OCI-LY1 (cell line): ENCODE measurements at regions not wholly inside any gene's neighbourhood (a gene's known extent, or its start where the extent isn't known, plus 50 kb on each side); places are given as distances from the start of the nearest gene placed in this dataset.

Experiments
- CTCF ChIP-seq: fragments of 200-600 bp; sonication (generic), shearing (Covaris generic); IDR thresholded peaks from 2 replicates; pipeline ENCODE4 v1.5.1; 2017; ENCODE audit warnings: mild to moderate bottlenecking, antibody characterized with exemption, low read length, moderate library complexity, mixed read lengths
- EZH2 ChIP-seq: fragments of 200-600 bp; sonication (generic), shearing (Covaris generic); IDR thresholded peaks from 2 replicates; pipeline ENCODE4 v1.8.0; 2017; ENCODE audit warnings: borderline replicate concordance, mixed run types, mild to moderate bottlenecking, antibody characterized with exemption, low read length, moderate library complexity, mixed read lengths

GRCh38 chr9:130780865-130781504, 54.1 kb upstream of the ABL1 start:
- TF ChIP-seq CTCF (no peak), EZH2 (no peak)
